ENCODE measurements at regions not wholly inside any gene's neighbourhood (a gene's known extent, or its start where the extent isn't known, plus 50 kb on each side); places are given as distances from the start of the nearest gene placed in this dataset.

DNA sequence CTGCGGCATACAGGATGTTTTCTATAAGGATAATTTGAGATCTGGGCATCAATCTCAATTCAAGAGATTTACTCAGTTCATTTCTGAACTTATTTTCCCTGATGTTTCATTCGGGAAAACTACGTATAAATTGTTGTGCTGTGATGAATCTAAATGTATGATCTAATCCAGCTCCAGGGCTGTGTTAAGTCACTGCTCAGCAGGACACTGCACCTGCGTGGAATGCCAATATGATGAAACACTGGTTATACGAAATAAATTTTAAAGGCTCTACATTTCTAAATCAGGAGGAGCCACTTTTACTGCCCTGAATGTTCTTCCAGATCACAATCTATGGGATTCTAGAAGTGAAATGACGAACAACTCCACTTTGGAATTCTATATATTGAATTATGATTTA, 259.0 kb downstream of the HNMT start:
- no peak overlapping the region for H3K9ac ChIP-seq (ENCODE audit: low read length)
- peaks cover 23% of the 10 kb centered on the region for H3K4me1 ChIP-seq (ENCODE audit: control insufficient read depth, insufficient read depth, low read length)
- H3K36me3 ChIP-seq (ENCODE audit: control insufficient read depth, insufficient read depth, low read length, severe bottlenecking), result no peaks in the 10 kb centered on the region
- H3K9me3 ChIP-seq (ENCODE audit: control insufficient read depth, low read length), result no peaks in the 10 kb centered on the region
- no peaks in the 10 kb centered on the region for H3K27me3 ChIP-seq (replicated peaks; ENCODE audit: control insufficient read depth, insufficient read depth, low read length)
- H3K4me3 ChIP-seq (ENCODE audit: low read length), result no peak overlapping the region
- no peak for DNase-seq (ENCODE audit: low read depth)

DNA sequence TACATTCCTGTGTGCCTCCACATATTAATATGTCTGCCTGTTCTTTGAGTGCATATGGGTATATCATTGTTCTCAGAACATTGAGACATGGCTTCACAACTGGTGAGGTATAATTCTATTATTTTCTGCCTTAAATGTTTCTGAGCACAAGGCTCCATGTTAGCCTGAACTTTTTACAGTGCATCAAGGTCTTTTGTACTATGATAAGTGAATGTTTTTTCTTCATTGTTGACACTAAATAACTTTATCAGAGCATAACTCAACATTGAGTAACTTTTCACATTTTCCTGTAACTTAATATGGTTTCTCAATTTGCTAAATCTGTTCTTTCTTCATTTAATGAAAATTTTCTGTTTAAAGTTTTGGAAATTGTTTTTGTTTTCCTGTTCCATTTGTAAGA, 262.9 kb downstream of the HNMT start:
- Histone ChIP-seq H3K4me3 (ENCODE audit: low read length) (no peak overlapping the region), H3K9me3 (ENCODE audit: control insufficient read depth, low read length) (no peaks in the 10 kb centered on the region), H3K9ac (ENCODE audit: low read length) (peak overlapping the region; percentile 18), H3K4me1 (ENCODE audit: control insufficient read depth, insufficient read depth, low read length) (peaks cover 11% of the 10 kb centered on the region), H3K27me3 (replicated peaks; ENCODE audit: control insufficient read depth, insufficient read depth, low read length) (no peaks in the 10 kb centered on the region), H3K36me3 (ENCODE audit: control insufficient read depth, insufficient read depth, low read length, severe bottlenecking) (no peaks in the 10 kb centered on the region)
- no peak for DNase-seq (ENCODE audit: low read depth)

DNA sequence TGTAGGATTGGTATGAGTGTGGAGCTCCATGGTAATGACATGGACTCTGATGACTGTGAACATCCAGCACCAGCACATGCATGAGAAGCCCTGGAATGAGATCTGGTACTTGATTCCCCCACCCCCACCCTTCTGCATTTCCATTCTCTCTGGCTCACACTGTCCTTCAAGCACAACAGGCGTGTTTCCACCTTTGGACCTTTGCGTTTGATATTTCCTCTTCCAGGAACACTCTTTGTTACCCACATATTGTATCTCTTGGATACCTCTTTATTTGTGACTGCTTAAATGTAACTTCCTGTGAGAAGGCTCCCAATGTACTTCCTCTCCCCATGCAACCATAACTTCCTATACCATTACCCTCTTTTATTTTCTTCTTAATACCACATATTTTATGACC, 263.8 kb downstream of the HNMT start:
- Histone ChIP-seq H3K27me3 (replicated peaks; ENCODE audit: control insufficient read depth, insufficient read depth, low read length) (no peaks in the 10 kb centered on the region), H3K4me1 (ENCODE audit: control insufficient read depth, insufficient read depth, low read length) (peaks cover 11% of the 10 kb centered on the region), H3K9ac (ENCODE audit: low read length) (no peak overlapping the region), H3K36me3 (ENCODE audit: control insufficient read depth, insufficient read depth, low read length, severe bottlenecking) (no peaks in the 10 kb centered on the region), H3K9me3 (ENCODE audit: control insufficient read depth, low read length) (no peaks in the 10 kb centered on the region), H3K4me3 (ENCODE audit: low read length) (no peak overlapping the region)
- DNase-seq (ENCODE audit: low read depth), result no peak

DNA sequence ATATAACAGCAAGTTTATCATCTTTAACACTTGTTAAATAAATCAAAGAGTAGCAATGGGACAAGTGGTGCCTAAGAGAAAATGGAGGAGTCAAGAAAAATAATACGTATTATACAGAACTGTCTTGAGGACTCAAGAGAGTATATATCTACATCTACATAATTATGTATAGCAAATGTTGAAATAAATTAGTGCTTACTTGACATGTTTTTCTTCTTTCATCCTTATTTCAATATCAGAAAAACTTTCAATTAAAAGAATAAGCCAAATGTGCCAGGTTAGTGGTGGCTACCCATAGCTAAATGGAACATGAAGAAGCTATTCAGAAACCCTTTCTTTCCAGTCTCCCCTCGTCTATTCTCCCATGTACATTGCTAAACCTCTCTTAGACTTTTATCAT, 267.3 kb upstream of the SPOPL start:
- no peak overlapping the region for H3K4me3 ChIP-seq (ENCODE audit: low read length)
- no peaks in the 10 kb centered on the region for H3K9me3 ChIP-seq (ENCODE audit: control insufficient read depth, low read length)
- peaks cover 11% of the 10 kb centered on the region for H3K4me1 ChIP-seq (ENCODE audit: control insufficient read depth, insufficient read depth, low read length)
- no peak overlapping the region for H3K9ac ChIP-seq (ENCODE audit: low read length)
- no peak for DNase-seq (ENCODE audit: low read depth)
- H3K27me3 ChIP-seq (replicated peaks; ENCODE audit: control insufficient read depth, insufficient read depth, low read length), result no peaks in the 10 kb centered on the region
- H3K36me3 ChIP-seq (ENCODE audit: control insufficient read depth, insufficient read depth, low read length, severe bottlenecking), result no peaks in the 10 kb centered on the region

DNA sequence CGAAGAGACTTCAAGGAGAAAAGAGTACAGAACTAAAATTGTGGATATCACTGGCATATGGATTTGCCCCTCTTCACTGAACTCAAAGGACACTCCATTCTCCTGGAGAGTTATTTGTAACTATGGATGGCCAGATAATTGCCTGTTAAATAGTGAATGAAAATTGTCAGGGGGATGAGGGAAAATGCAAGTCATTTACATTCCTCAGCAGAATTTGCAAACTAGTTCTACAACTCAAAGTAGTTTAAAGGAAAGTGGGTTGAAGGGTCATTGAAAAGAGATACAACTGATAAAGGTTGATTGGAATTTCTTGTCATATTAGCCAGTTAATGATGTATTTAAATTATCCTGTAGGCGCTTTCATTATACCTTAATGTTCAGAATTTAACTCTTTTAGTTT, 266.5 kb upstream of the SPOPL start:
- no peaks in the 10 kb centered on the region for H3K27me3 ChIP-seq (replicated peaks; ENCODE audit: control insufficient read depth, insufficient read depth, low read length)
- H3K9me3 ChIP-seq (ENCODE audit: control insufficient read depth, low read length), result no peaks in the 10 kb centered on the region
- H3K4me1 ChIP-seq (ENCODE audit: control insufficient read depth, insufficient read depth, low read length), result peaks cover 19% of the 10 kb centered on the region
- no peak overlapping the region for H3K9ac ChIP-seq (ENCODE audit: low read length)
- no peak overlapping the region for H3K4me3 ChIP-seq (ENCODE audit: low read length)
- DNase-seq (ENCODE audit: low read depth), result no peak
- no peaks in the 10 kb centered on the region for H3K36me3 ChIP-seq (ENCODE audit: control insufficient read depth, insufficient read depth, low read length, severe bottlenecking)

DNA sequence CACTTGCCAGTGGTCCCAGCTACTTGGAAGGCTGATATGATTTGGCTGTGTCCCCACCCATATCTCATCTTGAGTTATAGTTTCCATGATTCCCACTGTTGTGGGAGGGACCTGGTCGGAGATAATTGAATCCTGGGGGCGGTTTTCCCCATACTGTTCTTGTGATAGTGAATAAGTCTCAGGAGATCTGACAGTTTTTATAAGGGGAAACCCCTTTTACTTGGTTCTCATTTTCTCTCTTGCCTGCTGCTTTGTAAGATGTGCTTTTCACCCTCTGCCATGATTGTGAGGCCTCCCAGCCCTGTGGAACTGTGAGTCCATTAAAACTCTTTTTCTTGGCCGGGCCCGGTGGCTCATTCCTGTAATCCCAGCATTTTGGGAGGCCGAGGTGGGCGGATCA, 265.4 kb upstream of the SPOPL start:
- H3K27me3 ChIP-seq (replicated peaks; ENCODE audit: control insufficient read depth, insufficient read depth, low read length), result no peaks in the 10 kb centered on the region

DNA sequence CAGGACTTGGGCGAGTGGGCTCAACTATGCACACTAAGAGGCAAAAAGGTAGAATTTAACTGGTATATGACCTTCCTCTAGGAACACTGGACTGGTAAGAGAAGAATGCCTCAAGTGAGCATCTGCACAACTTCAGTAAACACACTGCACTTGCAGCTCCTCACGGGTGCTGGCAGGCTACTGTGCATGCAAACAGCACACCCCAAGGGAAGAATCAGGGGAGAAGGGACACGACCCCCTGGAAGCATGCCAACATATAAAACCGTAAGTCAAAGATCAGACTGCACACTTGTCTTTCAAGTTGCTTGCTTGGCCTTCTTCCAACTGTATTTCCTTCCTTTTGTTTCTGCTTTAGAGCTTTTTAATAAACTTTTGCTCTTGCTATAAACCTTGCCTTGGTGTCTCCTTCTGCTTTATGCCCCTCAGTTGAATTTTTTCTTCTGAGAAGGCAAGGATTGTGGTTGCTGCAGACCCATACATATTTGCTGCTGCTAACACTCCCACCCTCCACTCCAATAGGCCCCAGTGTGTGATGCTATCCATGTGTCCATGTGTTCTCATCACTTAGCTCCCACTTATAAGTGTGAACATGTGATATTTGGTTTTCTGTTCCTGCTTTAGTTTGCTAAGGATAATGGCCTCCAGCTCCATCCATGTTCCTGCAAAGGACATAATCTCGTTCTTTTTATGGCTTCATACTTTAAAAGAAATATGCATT, 263.7 kb upstream of the SPOPL start:
- Histone ChIP-seq H3K36me3 (ENCODE audit: control insufficient read depth, insufficient read depth, low read length, severe bottlenecking) (no peaks in the 10 kb centered on the region), H3K4me1 (ENCODE audit: control insufficient read depth, insufficient read depth, low read length) (peaks cover 38% of the 10 kb centered on the region), H3K9ac (ENCODE audit: low read length) (no peak overlapping the region), H3K27me3 (replicated peaks; ENCODE audit: control insufficient read depth, insufficient read depth, low read length) (no peaks in the 10 kb centered on the region), H3K9me3 (ENCODE audit: control insufficient read depth, low read length) (no peaks in the 10 kb centered on the region), H3K4me3 (ENCODE audit: low read length) (no peak overlapping the region)
- no peak for DNase-seq (ENCODE audit: low read depth)

More for the DNA sequence above, 265.4 kb upstream of the SPOPL start:
- H3K9me3 ChIP-seq (ENCODE audit: control insufficient read depth, low read length), result no peaks in the 10 kb centered on the region
- no peak overlapping the region for H3K9ac ChIP-seq (ENCODE audit: low read length)
- H3K4me3 ChIP-seq (ENCODE audit: low read length), result no peak overlapping the region
- H3K4me1 ChIP-seq (ENCODE audit: control insufficient read depth, insufficient read depth, low read length), result peaks cover 27% of the 10 kb centered on the region
- H3K36me3 ChIP-seq (ENCODE audit: control insufficient read depth, insufficient read depth, low read length, severe bottlenecking), result no peaks in the 10 kb centered on the region
- no peak for DNase-seq (ENCODE audit: low read depth)

DNA sequence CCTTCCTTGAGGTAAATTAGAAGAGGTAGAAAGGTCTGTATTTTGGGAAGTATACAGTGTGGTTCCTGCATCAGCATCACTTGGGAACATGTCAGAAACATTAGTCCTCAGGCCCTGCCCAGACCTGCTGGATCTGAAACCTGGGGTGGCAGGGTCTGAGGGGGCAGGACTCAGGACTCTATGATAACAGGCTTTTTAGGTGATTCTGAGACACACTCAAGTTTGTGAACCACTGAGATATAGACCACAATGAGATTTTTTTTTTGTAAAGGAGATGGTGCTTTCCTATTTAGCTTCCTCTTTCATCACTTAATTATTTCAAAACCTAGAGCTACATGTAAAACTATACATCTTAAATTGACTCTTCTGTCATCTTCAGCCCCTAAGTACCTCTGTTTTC, 262.7 kb upstream of the SPOPL start:
- Histone ChIP-seq H3K4me3 (ENCODE audit: low read length) (no peak overlapping the region), H3K4me1 (ENCODE audit: control insufficient read depth, insufficient read depth, low read length) (peaks cover 49% of the 10 kb centered on the region), H3K9ac (ENCODE audit: low read length) (peak overlapping the region; percentile 78), H3K36me3 (ENCODE audit: control insufficient read depth, insufficient read depth, low read length, severe bottlenecking) (no peaks in the 10 kb centered on the region), H3K27me3 (replicated peaks; ENCODE audit: control insufficient read depth, insufficient read depth, low read length) (no peaks in the 10 kb centered on the region), H3K9me3 (ENCODE audit: control insufficient read depth, low read length) (no peaks in the 10 kb centered on the region)
- DNase-seq (ENCODE audit: low read depth), result no peak

DNA sequence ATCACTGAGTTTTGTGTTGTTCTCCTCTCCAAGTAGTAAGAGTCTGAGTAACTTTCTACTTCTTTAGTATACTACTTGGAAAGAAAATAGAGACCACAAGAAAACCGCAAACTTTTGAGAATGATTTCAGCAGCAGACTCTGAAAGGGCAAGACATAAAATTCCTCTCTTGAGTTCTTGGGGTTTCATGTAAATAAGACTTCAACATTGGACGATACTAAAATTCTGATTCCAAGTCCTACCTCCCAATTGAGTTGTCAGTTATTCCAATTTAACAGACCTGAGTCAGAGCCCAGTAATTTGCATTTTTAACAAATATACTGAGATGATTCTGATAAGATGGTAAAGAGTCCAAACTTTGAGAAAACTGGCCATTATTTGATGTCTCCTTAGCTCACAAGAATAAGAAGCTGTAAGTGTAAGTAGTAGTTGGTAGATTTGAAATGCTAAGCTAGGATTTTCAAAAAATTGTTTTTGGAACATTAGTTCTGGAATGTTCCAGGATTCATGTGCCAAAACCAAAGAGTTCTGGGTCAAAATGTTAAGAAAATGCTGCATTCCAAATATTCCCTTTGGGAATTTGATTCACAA, 261.6 kb upstream of the SPOPL start:
- peak overlapping the region; percentile 78 for H3K9ac ChIP-seq (ENCODE audit: low read length)
- H3K27me3 ChIP-seq (replicated peaks; ENCODE audit: control insufficient read depth, insufficient read depth, low read length), result no peaks in the 10 kb centered on the region
- peak overlapping the region; percentile 29 for H3K4me3 ChIP-seq (ENCODE audit: low read length)
- no peaks in the 10 kb centered on the region for H3K9me3 ChIP-seq (ENCODE audit: control insufficient read depth, low read length)
- DNase-seq (ENCODE audit: low read depth), result peak; percentile 69
- H3K4me1 ChIP-seq (ENCODE audit: control insufficient read depth, insufficient read depth, low read length), result peaks cover 57% of the 10 kb centered on the region
- H3K36me3 ChIP-seq (ENCODE audit: control insufficient read depth, insufficient read depth, low read length, severe bottlenecking), result no peaks in the 10 kb centered on the region

DNA sequence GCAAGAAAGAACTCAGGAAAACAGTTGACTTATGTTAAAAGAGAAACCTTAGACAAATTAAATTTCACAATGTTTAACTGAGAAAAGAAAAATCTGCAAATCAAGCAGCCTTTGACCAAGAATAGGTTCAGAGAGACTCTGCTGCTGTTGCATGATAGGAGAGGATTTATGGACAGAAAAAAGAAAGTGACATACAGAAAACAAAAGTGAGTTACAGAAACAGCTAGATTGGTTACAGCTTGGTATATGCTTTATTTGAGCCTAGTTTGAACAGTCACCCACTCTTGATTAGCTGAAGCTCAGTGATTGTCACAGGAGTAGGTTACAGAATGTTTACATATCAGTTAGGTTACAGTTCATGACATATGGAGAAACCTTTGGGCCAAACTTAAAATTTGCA, 258.2 kb upstream of the SPOPL start:
- Histone ChIP-seq H3K9me3 (ENCODE audit: control insufficient read depth, low read length) (no peaks in the 10 kb centered on the region), H3K4me3 (ENCODE audit: low read length) (no peak overlapping the region), H3K36me3 (ENCODE audit: control insufficient read depth, insufficient read depth, low read length, severe bottlenecking) (no peaks in the 10 kb centered on the region), H3K27me3 (replicated peaks; ENCODE audit: control insufficient read depth, insufficient read depth, low read length) (no peaks in the 10 kb centered on the region), H3K9ac (ENCODE audit: low read length) (peak overlapping the region; percentile 70), H3K4me1 (ENCODE audit: control insufficient read depth, insufficient read depth, low read length) (peaks cover 60% of the 10 kb centered on the region)
- DNase-seq (ENCODE audit: low read depth), result peak; percentile 15

DNA sequence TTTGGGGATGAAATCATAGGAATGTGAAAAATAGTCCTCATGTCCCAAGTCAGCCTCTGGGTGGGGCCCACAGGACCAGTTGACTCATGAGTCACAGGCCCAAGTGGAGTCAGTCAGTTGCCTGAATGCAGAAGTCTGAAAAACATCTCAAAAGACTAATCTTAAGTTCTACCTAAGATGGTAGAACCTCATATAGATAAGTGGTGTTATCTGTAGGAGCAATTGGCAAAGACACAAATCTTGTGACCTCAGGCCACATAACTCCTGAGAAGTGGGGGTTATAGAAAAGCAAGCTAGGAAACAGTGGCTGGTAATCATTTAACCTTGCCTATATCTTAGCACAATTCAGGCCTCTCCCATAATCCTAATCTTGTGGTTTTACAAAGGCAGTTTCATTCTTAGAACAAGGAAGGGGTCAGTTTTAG, 257.1 kb upstream of the SPOPL start:
- Histone ChIP-seq H3K36me3 (ENCODE audit: control insufficient read depth, insufficient read depth, low read length, severe bottlenecking) (no peaks in the 10 kb centered on the region), H3K9ac (ENCODE audit: low read length) (peak overlapping the region; percentile 76), H3K9me3 (ENCODE audit: control insufficient read depth, low read length) (no peaks in the 10 kb centered on the region), H3K4me3 (ENCODE audit: low read length) (peak overlapping the region; percentile 26), H3K27me3 (replicated peaks; ENCODE audit: control insufficient read depth, insufficient read depth, low read length) (no peaks in the 10 kb centered on the region), H3K4me1 (ENCODE audit: control insufficient read depth, insufficient read depth, low read length) (peaks cover 56% of the 10 kb centered on the region)
- peak; percentile 39 for DNase-seq (ENCODE audit: low read depth)

DNA sequence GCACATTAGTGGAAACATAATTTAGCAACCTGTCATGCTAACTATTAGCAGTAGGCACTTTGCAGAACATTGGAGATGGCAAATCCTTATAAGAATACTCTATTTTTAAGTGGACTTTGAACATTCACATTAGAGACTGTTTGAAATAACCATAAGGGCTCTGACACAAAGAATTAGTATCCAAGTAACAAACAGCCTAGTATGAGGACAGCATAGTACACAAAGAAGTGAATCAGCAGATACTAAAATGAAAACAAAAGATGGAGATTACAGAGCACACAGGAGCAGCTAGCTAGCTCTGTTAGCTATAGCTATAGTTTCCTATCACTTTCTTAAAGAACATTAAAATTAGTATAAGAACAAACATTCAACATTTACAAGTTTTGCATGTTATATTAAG, 256.3 kb upstream of the SPOPL start:
- Histone ChIP-seq H3K4me1 (ENCODE audit: control insufficient read depth, insufficient read depth, low read length) (peaks cover 50% of the 10 kb centered on the region), H3K4me3 (ENCODE audit: low read length) (no peak overlapping the region), H3K36me3 (ENCODE audit: control insufficient read depth, insufficient read depth, low read length, severe bottlenecking) (no peaks in the 10 kb centered on the region), H3K9me3 (ENCODE audit: control insufficient read depth, low read length) (no peaks in the 10 kb centered on the region), H3K27me3 (replicated peaks; ENCODE audit: control insufficient read depth, insufficient read depth, low read length) (no peaks in the 10 kb centered on the region), H3K9ac (ENCODE audit: low read length) (peak overlapping the region; percentile 76)
- peak; percentile 20 for DNase-seq (ENCODE audit: low read depth)

Measured in adipocyte (in vitro differentiated cells).